ENCODE measurements at regions not wholly inside any gene's neighbourhood (a gene's known extent, or its start where the extent isn't known, plus 50 kb on each side); places are given as distances from the start of the nearest gene placed in this dataset.

DNA sequence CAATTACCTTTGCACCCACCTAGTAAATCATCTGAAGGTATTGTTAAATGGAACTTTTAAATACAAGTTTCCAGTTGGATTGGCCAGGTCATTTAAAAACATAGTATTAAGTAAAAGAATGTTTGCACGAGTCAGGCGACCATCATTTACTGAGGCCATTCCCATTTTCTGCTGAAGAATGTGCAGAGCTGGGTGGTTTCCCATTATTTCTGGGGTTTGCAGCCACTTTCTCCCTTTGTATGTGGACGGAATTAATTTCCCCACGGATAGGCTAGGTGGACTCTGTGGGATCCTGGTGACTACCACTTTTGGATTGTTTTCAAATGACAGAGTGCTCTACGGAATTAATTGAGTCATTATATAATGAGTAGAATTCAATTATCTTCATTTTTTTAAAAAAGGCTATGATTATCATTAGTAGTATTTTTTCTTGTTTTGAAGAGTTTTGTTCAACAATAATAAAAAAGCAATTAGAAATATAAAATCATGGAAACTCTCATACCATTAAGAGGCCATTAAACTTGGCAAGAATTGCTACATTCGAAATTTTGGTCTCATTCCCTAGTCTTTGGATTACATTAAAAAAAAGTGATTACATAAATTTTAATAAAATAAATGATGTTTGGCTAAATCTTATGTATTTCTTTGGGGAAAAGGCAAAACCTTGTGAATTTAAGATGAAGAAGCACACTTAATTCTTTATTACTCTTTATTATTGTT, 120.4 kb upstream of the FZD8 start:
- DNase-seq = no peak

- no peak for DNase-seq
These were observed 116.0 kb upstream of the FZD8 start for GRCh38 chr10:35758076-35758475.

GRCh38 chr10:35754519-35754918, 112.4 kb upstream of the FZD8 start:
- DNase-seq = no peak

DNA sequence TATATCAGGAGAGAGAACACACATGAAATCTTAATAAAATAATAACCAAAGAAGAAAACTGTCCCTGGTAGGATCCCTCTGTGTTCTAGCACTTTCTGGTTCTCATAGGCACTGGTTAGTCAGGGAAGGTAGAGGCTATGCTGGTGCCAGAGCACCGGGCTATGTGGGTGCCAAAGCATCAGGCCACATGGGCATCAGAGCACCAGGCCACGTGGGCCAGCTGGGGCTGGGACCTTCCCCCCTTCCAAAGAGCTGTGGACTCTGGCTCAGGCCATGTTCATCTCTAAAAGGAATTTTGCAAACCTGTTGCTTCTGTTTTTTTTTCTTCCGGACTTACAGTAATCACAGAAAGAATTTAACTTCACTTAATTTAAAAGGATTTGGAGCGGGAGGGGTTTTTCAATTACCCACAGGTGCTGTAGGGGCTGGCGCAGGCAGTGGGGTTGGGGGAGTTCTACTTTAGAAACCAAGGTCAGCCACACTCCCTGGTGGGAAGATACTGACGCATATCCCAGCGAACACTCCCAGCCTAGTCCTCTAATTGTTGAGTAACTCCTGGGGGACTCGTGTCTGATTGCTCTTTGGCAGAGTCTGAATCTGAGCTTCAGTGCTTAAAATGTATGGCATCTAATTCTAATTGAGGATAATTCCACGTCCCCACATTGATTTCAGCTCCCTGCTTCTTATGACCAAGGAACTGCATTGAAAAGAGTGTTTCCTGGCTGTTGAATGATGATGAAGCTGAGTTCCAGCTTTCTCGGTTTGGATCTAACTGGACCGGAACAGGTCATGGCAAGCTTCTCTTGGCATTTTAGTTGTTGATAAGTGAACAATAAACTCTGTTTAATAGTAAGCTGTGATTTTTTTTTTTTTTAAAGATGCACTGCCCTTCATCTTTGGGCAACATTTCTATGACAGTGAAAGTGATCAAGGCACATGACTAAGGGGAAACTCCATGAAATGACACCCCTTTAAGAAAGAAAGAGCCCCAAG, 110.7 kb upstream of the FZD8 start:
- DNase-seq = no peak

DNA sequence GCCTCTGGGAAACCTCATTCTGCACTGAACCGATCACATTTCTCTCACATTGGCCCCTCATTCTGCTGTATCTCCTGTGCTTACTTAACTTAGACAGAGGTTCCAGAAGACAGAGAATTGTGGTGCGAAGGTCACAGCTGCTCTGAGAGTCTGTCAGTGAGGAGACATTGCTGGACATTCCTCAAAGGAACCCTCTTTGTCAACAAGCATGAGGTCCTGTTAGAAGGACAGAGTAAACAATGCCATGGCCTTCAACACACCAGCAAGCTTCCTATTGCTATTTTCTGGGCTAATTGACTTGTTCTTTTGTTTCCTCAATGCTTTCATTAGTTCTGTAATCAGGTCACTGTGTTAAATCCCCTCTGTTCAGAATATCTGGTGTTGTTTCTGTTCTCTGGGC, 109.3 kb upstream of the FZD8 start:
- DNase-seq = no peak

DNA sequence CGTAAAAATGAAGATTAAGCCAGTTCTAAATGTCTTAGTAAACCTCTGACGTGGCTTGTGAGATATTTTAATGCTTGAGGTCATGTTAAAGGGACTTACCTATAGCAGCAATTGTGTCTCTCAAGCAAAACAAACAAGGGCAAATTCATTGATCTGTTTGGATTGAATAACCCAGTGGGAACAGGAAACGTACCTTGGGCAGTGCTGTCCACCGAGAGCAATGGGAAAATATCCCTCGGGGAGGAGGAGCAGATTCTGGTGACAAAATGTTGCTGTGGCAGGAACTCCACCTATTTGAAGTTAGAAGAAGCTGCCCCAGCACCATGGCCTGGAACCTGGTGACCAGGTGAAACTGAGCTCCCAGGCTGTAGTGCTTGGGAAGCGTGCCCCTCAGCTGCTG, 107.1 kb upstream of the FZD8 start:
- no peak for DNase-seq

- DNase-seq = no peak
These were observed 103.7 kb upstream of the FZD8 start for GRCh38 chr10:35745617-35746403.

- DNase-seq = no peak
These were observed 101.8 kb upstream of the FZD8 start for GRCh38 chr10:35743851-35744250.

DNA sequence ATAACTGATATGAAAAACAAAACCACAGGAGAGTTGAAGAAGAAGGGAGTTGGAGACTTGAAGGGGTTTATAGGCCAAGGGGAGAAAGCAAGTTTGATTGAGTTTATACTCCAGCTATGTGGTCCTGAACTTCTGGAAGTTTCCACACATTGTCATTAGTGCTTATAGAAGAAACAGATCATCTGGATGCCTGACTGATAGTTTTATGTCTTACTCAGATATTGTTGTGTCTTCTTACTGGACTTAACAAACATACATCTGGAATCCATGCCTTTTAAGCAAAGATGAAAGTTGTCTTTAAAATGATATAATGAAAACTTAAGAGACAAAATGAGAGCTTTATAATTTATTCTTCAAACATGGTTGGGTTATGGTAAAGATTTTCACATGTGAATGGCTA, 101.3 kb upstream of the FZD8 start:
- DNase-seq = no peak

DNA sequence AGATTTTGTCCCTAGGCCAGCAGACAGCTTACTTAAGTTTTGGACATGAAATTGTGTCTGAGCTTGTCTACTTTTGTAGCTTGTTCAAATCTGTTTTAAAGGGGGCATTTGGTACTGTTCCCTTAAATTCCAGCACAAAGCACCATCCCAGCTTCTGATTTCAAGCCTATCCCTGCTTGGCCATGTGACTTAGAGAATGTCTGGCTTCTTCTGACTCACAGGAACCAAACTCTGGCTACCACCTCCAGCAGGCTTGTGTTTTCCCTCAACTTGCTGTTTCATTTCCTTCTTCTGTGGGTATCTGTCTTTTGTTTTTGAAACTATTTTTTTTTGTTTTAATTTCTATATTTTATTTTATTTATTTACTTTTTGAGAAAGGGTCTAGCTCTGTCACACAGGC, 97.9 kb upstream of the FZD8 start:
- DNase-seq = no peak

DNA sequence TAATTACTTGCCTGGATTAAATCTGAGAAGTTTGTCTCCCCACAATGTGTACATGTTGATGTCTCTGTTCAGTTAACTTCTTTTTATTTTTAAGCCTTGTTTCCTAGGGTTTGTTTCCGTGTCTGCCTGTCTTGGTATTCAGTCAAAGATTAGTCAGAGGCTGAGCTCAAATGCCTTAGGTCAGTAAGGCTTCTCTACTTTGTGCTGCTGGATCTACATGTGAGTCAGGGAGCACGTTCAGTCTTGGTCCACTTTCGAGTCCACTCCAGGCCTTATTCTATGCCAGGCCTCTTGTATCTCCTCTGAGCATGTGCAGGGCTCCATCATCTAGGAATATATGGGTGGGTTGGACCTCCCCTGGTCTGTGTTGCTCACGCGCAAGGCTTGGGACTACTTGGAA, 93.3 kb upstream of the FZD8 start:
- DNase-seq = no peak

GRCh38 chr10:35731828-35732227, 89.7 kb upstream of the FZD8 start:
- DNase-seq = no peak

GRCh38 chr10:35728341-35728740, 86.2 kb upstream of the FZD8 start:
- no peak for DNase-seq

DNA sequence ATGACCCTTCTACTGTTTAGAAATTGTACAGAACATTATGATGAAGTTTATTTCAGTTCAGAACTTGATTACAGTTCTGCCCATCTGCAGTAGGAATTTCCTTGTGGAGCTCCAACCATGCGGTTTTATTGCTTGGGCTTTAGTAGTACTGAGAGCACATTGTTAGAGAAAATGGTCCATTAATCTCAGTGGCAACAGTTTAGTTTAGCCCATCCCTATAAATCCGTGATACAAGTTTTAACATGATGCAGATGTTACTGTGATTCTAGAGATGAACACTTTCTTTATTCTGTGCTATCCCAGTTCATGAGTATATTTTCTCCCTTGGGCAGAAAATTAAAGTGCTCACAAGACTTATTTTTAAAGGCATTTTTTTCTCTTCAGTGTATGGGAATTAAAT, 84.8 kb upstream of the FZD8 start:
- no peak for DNase-seq

GRCh38 chr10:35723992-35724391, 81.9 kb upstream of the FZD8 start:
- DNase-seq = no peak

DNA sequence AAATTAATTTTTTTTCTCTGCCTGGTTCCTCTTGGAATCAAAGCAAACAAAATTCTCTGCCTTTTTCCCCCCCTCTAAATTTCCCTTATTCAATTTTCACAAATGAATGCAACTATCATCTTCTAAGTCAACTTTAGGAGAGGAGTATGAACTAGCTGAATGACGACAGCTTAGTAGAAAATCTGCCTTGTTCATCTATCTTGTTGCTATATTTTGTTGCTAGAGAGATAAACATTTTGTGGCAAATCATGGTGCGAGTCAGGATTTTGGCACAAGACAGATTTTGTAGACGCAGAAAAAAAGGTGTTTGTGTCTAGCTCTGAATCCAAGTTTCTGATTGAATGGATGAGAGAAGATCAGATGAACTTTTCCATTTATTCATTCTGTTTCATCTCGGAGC, 81.0 kb upstream of the FZD8 start:
- DNase-seq = no peak

GRCh38 chr10:35722636-35723035, 80.5 kb upstream of the FZD8 start:
- no peak for DNase-seq

DNA sequence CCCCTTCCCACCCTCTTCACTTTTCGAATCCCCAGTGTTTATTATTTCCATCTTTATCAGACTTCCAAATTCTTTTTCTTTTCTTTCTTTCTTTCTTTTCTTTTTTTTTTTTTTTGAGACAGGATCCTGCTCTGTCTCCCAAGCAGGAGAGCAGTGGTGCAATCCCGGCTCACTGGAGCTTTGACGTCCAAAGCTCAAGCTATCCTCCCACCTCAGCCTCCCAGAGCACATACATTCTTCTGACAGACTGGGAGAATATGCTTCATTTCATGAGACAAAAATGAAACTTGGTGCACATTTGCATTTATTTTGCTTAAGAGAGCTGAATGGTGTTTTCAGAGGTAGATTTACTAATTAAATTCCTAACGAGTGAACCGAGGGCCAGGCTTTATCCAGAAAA, 80.1 kb upstream of the FZD8 start:
- DNase-seq = no peak

- no peak for DNase-seq
These were observed 78.3 kb upstream of the FZD8 start for GRCh38 chr10:35720366-35720765.

GRCh38 chr10:35716776-35717175, 74.7 kb upstream of the FZD8 start:
- DNase-seq = no peak

GRCh38 chr10:35712486-35712885, 70.4 kb upstream of the FZD8 start:
- no peak for DNase-seq

- no peak for DNase-seq
These were observed 69.7 kb upstream of the FZD8 start for GRCh38 chr10:35711615-35712411.

All from stimulated activated CD4-positive, alpha-beta T cell treated with anti-CD3 and anti-CD28 coated beads, Interleukin-2, amount 100 ng/mL, for 24 hours (primary cell).